A673 (cell line): ENCODE measurements at regions not wholly inside any gene's neighbourhood (a gene's known extent, or its start where the extent isn't known, plus 50 kb on each side); places are given as distances from the start of the nearest gene placed in this dataset.

ENCODE experiments used
- CTCF ChIP-seq: fragments of 300-800, 200-600 bp; sonication (generic); conservative IDR thresholded peaks from 2 replicates; pipeline ENCODE4 v1.5.1; 2017; ENCODE audit warnings: low read depth, mild to moderate bottlenecking, antibody characterized with exemption, low read length, moderate library complexity, mixed read lengths
- EZH2 ChIP-seq: fragments of 200-600 bp; sonication (generic); IDR thresholded peaks from 2 replicates; pipeline ENCODE4 v1.6.1; 2017; ENCODE audit warnings: borderline replicate concordance, low read depth, mild to moderate bottlenecking, mixed read lengths, antibody characterized with exemption, low read length; ENCODE audit not compliant: poor library complexity, severe bottlenecking

- TF ChIP-seq EZH2 (no peak), CTCF (no peak)
Measured at GRCh38 chrX:85808217-85808616, 239.1 kb downstream of the CHM start.
